BLaER1 treated with 17β-estradiol and CSF1 and Interleukin-3, amounts not matched to agents 10 nM and 100 nM (cell line): ENCODE measurements at regions not wholly inside any gene's neighbourhood (a gene's known extent, or its start where the extent isn't known, plus 50 kb on each side); places are given as distances from the start of the nearest gene placed in this dataset.
"Not testable (repeated sequence)": the region's sequence is repeated elsewhere in the genome, so short reads cannot be mapped to it uniquely, and the experiment has no call there.

Experiments used
- H3K27ac ChIP-seq, 11 experiments: shearing (Covaris generic); formaldehyde crosslinking; 2 replicates each; pipeline ENCODE4 v1.8.1; 2022
- H3K27me3 ChIP-seq, 11 experiments: shearing (Covaris generic); formaldehyde crosslinking; 2 replicates each; pipeline ENCODE4 v1.8.1; 2022
- H3K36me3 ChIP-seq, 11 experiments: shearing (Covaris generic); formaldehyde crosslinking; 2 replicates each; pipeline ENCODE4 v1.8.1; 2022
- H3K4me1 ChIP-seq, 10 experiments: shearing (Covaris generic); formaldehyde crosslinking; 2 replicates each; pipeline ENCODE4 v1.8.1; 2022
- H3K4me2 ChIP-seq, 11 experiments: shearing (Covaris generic); formaldehyde crosslinking; 2 replicates each; pipeline ENCODE4 v1.8.1; 2022
- H3K4me3 ChIP-seq, 10 experiments: shearing (Covaris generic); formaldehyde crosslinking; 2 replicates each; pipeline ENCODE4 v1.8.1; 2022
- H3K9ac ChIP-seq, 11 experiments: shearing (Covaris generic); formaldehyde crosslinking; 2 replicates each; pipeline ENCODE4 v1.8.1; 2022
- H3K9me3 ChIP-seq, 11 experiments: shearing (Covaris generic); formaldehyde crosslinking; replicated peaks in 1 of 11; 2 replicates each; pipeline ENCODE4 v1.8.1; 2022
- H4K20me1 ChIP-seq, 11 experiments: shearing (Covaris generic); formaldehyde crosslinking; 2 replicates each; pipeline ENCODE4 v1.8.1; 2022
- Cebpa-rat ChIP-seq, 11 experiments: shearing (Covaris generic); IDR thresholded peaks; 2 replicates each; pipeline ENCODE4 v1.8.1; 2022

- H3K36me3 ChIP-seq, result no peaks in the 10 kb centered on the region
- no peaks in the 10 kb centered on the region; a peak in 1 of 20 replicates for H3K4me1 ChIP-seq
- no peak overlapping the region for H3K4me3 ChIP-seq
- H3K9me3 ChIP-seq, result no peaks in the 10 kb centered on the region
- no peak overlapping the region for H3K9ac ChIP-seq
- H4K20me1 ChIP-seq, result no peaks in the 10 kb centered on the region
- H3K27me3 ChIP-seq, result no peaks in the 10 kb centered on the region
- H3K27ac ChIP-seq, result no peak overlapping the region
- no peak for TF ChIP-seq Cebpa-rat (IDR thresholded peaks at IDR 0.05)
- H3K4me2 ChIP-seq, result no peak overlapping the region
These were observed 108.1 kb upstream of the FRG1 start for GRCh38 chr4:189832528-189832927.

GRCh38 chr4:189834616-189835015 lies 106.1 kb upstream of the FRG1 start:
- no peaks in the 10 kb centered on the region for H3K9me3 ChIP-seq
- no peak overlapping the region for H3K9ac ChIP-seq
- H3K4me3 ChIP-seq, result no peak overlapping the region
- no peak for TF ChIP-seq Cebpa-rat (IDR thresholded peaks at IDR 0.05)
- H3K36me3 ChIP-seq, result no peaks in the 10 kb centered on the region
- no peaks in the 10 kb centered on the region for H3K27me3 ChIP-seq
- H3K4me2 ChIP-seq, result no peak overlapping the region
- no peaks in the 10 kb centered on the region; a peak in 1 of 20 replicates for H3K4me1 ChIP-seq
- no peaks in the 10 kb centered on the region for H4K20me1 ChIP-seq
- no peak overlapping the region for H3K27ac ChIP-seq

- no peak overlapping the region for H3K27ac ChIP-seq
- TF ChIP-seq Cebpa-rat (IDR thresholded peaks at IDR 0.05), result no peak
- H3K9me3 ChIP-seq, result no peaks in the 10 kb centered on the region
- no peaks in the 10 kb centered on the region; a peak in 1 of 20 replicates for H3K4me1 ChIP-seq
- no peaks in the 10 kb centered on the region for H3K36me3 ChIP-seq
- H3K9ac ChIP-seq, result no peak overlapping the region
- H3K27me3 ChIP-seq, result no peaks in the 10 kb centered on the region
- H4K20me1 ChIP-seq, result no peaks in the 10 kb centered on the region
- no peak overlapping the region for H3K4me3 ChIP-seq
- no peak overlapping the region for H3K4me2 ChIP-seq
These were observed 105.2 kb upstream of the FRG1 start for GRCh38 chr4:189835505-189835904.

- Histone ChIP-seq H3K4me3 (no peak overlapping the region), H3K27ac (no peak overlapping the region), H3K9ac (no peak overlapping the region), H3K9me3 (no peaks in the 10 kb centered on the region), H3K27me3 (no peaks in the 10 kb centered on the region), H3K36me3 (no peaks in the 10 kb centered on the region), H3K4me1 (no peaks in the 10 kb centered on the region; a peak in 1 of 20 replicates), H4K20me1 (no peaks in the 10 kb centered on the region), H3K4me2 (no peak overlapping the region)
- TF ChIP-seq Cebpa-rat (IDR thresholded peaks at IDR 0.05), result no peak
These were observed 103.2 kb upstream of the FRG1 start for GRCh38 chr4:189837471-189837870.

GRCh38 chr4:189838821-189839497 lies 101.7 kb upstream of the FRG1 start:
- no peaks in the 10 kb centered on the region for H3K27me3 ChIP-seq
- no peaks in the 10 kb centered on the region for H3K9me3 ChIP-seq
- no peak overlapping the region for H3K4me2 ChIP-seq
- no peaks in the 10 kb centered on the region for H3K36me3 ChIP-seq
- H3K4me3 ChIP-seq, result no peak overlapping the region
- no peak overlapping the region for H3K27ac ChIP-seq
- H4K20me1 ChIP-seq, result no peaks in the 10 kb centered on the region
- no peak overlapping the region for H3K9ac ChIP-seq
- H3K4me1 ChIP-seq, result no peaks in the 10 kb centered on the region; a peak in 1 of 20 replicates
- no peak for TF ChIP-seq Cebpa-rat (IDR thresholded peaks at IDR 0.05)

- no peaks in the 10 kb centered on the region; a peak in 1 of 20 replicates for H3K4me1 ChIP-seq
- H3K27me3 ChIP-seq, result no peaks in the 10 kb centered on the region
These were observed 100.3 kb upstream of the FRG1 start for GRCh38 chr4:189840356-189840755.

GRCh38 chr4:189843413-189844009 lies 97.2 kb upstream of the FRG1 start:
- no peaks in the 10 kb centered on the region for H3K27me3 ChIP-seq
- H3K9me3 ChIP-seq, result peaks cover 12 to 23% (median 20%) of the 10 kb centered on the region in 11 experiments
- no peak for TF ChIP-seq Cebpa-rat (IDR thresholded peaks at IDR 0.05)
- no peak overlapping the region for H3K4me2 ChIP-seq
- H3K27ac ChIP-seq, result no peak overlapping the region
- H4K20me1 ChIP-seq, result no peaks in the 10 kb centered on the region
- no peaks in the 10 kb centered on the region for H3K4me1 ChIP-seq
- H3K4me3 ChIP-seq, result no peak overlapping the region
- no peak overlapping the region for H3K9ac ChIP-seq
- H3K36me3 ChIP-seq, result no peaks in the 10 kb centered on the region

More at GRCh38 chr4:189840356-189840755, 100.3 kb upstream of the FRG1 start:
- no peak overlapping the region for H3K9ac ChIP-seq
- H4K20me1 ChIP-seq, result no peaks in the 10 kb centered on the region
- H3K9me3 ChIP-seq, result no peaks in the 10 kb centered on the region
- TF ChIP-seq Cebpa-rat (IDR thresholded peaks at IDR 0.05), result no peak
- no peak overlapping the region for H3K4me2 ChIP-seq
- H3K36me3 ChIP-seq, result no peaks in the 10 kb centered on the region
- no peak overlapping the region for H3K27ac ChIP-seq
- no peak overlapping the region for H3K4me3 ChIP-seq

GRCh38 chr4:189845145-189845846 lies 95.4 kb upstream of the FRG1 start:
- H3K27me3 ChIP-seq, result no peaks in the 10 kb centered on the region
- no peaks in the 10 kb centered on the region for H3K4me1 ChIP-seq
- H3K4me2 ChIP-seq, result no peak overlapping the region
- no peak overlapping the region for H3K4me3 ChIP-seq
- no peaks in the 10 kb centered on the region for H4K20me1 ChIP-seq
- no peak overlapping the region for H3K27ac ChIP-seq
- H3K36me3 ChIP-seq, result no peaks in the 10 kb centered on the region
- no peak overlapping the region for H3K9ac ChIP-seq
- no peak for TF ChIP-seq Cebpa-rat (IDR thresholded peaks at IDR 0.05)
- H3K9me3 ChIP-seq, result peaks cover 12 to 23% (median 20%) of the 10 kb centered on the region in 11 experiments

GRCh38 chr4:189846094-189846493 lies 94.6 kb upstream of the FRG1 start:
- H3K9me3 ChIP-seq, result peaks cover 12 to 23% (median 20%) of the 10 kb centered on the region in 11 experiments
- H4K20me1 ChIP-seq, H3K4me3 ChIP-seq, H3K4me2 ChIP-seq, H3K27me3 ChIP-seq, H3K4me1 ChIP-seq, H3K36me3 ChIP-seq, H3K27ac ChIP-seq, H3K9ac ChIP-seq: not testable (repeated sequence)

- H3K4me2 ChIP-seq, H3K4me1 ChIP-seq, H3K4me3 ChIP-seq, H3K9ac ChIP-seq, H3K36me3 ChIP-seq, H3K27ac ChIP-seq, H3K27me3 ChIP-seq, H4K20me1 ChIP-seq: not testable (repeated sequence)
- peaks cover 12 to 23% (median 20%) of the 10 kb centered on the region in 11 experiments for H3K9me3 ChIP-seq
These were observed 94.1 kb upstream of the FRG1 start for GRCh38 chr4:189846608-189847007.

- not testable (repeated sequence) for H3K9ac ChIP-seq, H3K4me3 ChIP-seq, H4K20me1 ChIP-seq, H3K27ac ChIP-seq, H3K36me3 ChIP-seq, H3K4me1 ChIP-seq, H3K4me2 ChIP-seq, H3K27me3 ChIP-seq
- H3K9me3 ChIP-seq, result peaks cover 14 to 29% (median 21%) of the 10 kb centered on the region in 11 experiments
These were observed 92.0 kb upstream of the FRG1 start for GRCh38 chr4:189848672-189849071.
